OCI-M1 (cell line): ENCODE measurements at regions not wholly inside any gene's neighbourhood (a gene's known extent, or its start where the extent isn't known, plus 50 kb on each side); places are given as distances from the start of the nearest gene placed in this dataset.

Experiments
- DNase-seq: peaks from one replicate; lab custom pipeline; 2025; lab: John Stamatoyannopoulos, UW

DNA sequence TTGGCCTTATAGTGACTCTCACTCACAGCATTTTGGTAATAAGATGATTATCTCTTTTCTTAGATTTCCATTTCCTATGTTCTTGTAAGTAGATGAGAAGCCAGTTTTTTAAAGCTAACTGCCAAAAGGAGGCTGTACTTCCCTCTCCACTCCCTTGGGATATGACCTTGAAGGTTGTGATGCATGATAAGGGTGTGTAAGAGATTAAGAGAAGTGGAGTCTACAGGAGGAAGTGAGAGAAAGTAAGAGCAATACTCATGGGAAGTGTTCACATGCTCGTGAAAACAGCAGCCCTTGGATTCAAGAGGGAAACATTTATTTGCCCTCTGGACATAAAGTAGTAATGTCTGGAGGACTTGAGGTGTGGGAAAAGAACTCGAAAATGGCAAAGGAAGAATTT is 171.5 kb downstream of the EVA1A start:
- peak; percentile 40 for DNase-seq

DNA sequence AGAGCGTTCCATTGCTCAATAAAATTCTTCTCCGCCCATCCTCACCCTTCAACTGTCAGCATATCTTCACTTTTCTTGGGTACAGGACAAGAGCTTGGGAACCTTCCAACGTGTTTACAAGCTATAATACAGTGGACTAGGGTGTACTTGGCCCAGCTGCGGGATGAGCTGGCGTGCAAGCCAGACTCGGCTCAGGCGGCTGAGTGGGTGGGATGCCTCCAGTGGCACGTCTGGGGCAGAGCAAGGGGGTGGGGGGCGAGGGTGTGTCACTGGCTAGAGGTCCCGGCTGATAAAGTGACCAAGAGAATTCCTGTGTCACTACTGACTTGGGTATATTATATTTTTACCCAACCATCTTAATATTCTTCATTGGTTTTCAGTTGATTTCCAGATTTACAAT is 179.7 kb downstream of the EVA1A start:
- no peak for DNase-seq

DNA sequence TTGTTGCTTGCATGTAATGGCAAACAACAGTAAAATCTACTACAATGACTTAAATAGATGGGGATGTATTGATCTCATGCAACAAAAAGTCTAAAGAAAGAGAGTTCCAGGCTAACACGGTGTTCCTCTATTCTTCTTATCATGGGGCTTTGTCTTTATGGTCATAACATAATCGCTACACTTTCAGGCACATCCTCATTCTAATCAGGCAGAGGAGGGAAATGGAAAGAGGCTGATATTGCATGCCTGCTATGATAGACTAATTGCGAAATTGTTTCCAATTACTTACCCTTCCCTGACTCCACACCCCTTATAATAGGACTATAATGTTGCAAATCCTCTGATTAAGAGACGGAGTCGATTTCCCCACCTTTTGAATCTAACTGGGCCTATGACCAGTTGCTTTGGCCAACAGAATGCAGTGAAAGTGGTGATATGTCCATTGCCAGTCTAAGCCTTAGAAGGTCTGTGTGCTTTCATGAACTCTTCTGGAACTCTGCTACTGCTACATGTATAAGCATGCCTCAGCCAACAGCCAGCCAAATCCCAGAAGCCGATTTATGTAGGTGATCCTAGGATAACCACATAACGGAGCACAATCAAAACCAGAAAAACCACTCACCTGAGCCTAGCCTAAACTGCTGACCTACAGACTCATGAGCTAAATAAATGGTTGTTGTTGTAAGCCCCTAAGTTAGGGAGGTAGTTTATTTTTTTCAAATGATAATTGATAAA is 180.3 kb upstream of the TACR1 start:
- peak; percentile 28 for DNase-seq

DNA sequence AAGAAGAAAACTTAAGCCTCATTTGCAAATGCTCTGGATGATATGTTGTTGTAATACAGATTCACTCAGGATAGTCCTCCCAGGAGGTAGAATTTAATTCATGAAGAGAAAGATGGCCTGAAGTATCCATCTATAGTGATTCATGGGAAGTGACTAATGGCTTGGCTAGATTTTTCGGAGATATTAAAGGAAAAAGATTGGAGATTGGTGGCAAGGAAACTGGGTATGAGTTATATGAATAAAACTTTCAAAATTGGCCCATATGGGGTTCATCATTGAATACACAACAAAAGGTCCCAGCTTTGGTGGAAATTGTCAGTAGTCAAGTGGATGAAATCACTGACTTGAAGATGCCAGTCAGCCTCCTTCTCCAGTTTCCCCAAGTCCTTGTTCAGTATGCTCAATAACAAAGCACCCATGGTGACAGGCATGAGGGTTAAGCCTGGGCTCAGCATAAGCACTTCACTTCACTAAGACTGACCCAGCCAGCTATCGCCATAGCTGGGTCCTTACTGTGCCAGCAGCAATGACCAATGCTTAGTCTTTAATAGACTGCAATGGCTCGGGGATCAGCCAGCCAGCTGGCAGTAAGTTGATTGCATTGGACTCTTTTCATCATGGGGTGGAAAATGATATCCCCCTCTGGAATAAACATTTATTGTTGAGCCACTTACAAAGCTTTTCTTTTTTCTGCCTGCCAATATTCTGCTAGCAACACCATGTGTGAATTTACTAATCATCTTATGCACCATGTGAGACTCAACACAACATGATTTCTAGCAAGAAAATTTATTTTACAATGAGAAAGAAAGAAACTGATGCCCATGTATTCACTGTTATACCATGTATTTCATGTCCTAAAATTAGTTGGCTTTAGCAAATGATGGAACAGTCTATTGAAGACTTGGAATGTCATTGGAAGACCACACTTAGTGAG is 176.6 kb upstream of the TACR1 start:
- no peak for DNase-seq

DNA sequence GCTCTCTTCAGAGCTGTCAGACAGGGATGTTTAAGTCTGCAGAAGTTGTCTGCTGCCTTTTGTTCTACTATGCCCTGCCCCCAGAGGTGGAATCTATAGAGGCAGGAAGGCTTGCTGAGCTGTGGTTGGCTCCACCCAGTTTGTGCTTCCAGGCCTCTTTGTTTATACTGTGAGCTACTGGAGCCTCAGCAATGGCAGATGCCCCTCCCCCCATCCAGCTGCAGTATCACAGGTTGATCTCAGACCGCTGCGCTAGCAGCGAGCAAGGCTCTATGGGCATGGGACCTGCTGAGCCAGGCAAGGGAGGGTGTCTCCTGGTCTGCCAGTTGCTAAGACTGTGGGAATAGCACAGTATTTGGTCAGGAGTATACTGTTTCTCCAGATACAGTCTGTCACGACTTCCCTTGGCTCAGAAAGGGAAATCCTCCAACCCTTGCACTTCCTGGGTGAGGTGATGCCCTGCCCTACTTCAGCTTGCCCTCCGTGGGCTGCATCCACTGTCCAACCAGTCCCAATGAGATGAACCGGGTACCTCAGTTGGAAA is 175.2 kb upstream of the TACR1 start:
- peak; percentile 50 for DNase-seq

DNA sequence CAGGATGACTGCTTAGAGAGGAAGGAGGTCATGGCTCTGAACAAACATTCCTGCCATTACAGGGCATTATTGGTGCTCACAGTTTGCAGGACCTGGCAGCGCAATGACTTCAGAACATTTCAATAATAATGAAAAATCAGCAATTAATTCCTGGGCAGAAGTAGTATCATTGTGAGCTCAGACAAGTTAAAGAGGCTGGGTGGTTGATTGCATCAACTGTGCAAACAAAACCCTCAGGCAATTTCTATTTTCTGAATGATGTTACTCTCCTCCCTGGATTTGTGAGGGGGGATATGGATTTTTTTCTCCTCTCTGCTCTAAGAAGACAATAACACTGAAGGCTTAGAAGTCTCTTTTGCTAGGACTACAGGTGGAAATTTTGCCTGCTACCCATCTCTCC is 168.1 kb upstream of the TACR1 start:
- no peak for DNase-seq

DNA sequence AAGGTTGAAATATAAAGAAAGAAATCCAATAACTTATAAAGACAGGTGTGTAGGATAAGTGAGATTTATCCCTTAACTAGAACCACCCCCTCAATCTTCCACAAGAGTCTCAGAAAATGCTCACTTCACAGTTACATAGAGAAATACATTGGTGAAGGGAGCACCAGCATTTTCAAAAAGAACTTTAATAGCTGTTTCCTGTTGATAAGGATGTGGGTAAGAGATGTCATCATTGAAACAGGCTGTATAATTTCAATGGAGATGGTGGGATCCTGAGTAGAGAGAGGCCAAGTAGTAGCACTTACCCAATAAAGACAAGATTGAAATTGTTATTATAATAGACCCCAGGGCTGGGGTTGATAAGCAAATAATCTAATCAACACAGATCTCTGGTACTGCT is 162.2 kb upstream of the TACR1 start:
- peak; percentile 78 for DNase-seq

DNA sequence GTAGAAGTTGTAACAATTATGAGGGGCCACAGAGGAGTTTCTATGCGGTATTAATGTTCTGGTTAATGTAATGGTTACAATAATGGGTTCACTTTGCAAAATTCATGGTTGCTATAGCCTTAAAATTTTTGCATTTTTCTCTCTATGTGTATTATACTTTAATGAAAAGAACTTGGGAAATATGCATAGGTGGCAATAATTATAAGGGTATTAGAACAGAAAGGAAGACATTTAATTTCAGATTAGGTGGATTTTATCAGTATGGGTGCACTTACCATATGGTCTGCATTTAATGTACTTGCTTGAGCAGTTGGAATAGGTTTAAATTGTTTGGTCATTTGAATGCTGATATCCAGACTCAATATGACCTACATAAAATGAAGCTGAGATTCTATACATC is 161.6 kb upstream of the TACR1 start:
- no peak for DNase-seq

DNA sequence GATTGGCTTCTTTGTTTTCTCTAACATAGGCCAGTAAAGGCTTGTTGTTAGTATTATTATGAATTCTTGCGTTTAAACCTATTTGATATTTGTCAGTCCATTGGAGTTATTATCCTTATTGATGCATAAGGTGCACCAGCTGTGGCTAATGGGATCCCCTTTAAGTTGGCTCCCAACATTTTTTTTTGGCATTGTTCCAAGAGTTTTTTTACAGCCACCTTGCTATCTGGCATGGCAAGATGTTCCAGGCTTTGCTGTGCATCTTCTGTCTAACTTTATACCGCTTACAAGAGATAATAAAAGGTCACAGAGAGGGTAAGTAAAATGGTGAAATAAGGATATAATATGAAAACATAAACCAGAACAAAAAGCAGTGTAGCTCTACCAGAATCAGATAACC is 157.5 kb upstream of the TACR1 start:
- no peak for DNase-seq

DNA sequence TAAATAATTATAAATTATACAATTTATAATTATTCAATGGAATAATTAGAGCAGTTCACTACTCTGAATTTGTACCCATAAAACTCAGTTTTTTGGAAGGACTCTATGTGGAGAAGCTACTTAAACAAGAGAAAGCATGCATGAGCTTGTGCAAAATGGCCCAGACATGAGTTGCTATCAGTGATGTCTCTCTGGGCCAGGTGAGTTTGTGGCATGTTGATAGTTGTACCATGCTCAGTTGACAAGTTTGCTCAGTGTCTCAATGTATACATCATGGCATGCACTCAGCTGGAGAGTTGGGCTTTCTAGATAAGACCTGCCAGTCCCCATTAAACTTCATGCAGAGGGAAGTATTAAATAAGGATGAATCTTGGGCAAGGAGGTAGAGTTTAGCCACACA is 153.8 kb upstream of the TACR1 start:
- DNase-seq: no peak

DNA sequence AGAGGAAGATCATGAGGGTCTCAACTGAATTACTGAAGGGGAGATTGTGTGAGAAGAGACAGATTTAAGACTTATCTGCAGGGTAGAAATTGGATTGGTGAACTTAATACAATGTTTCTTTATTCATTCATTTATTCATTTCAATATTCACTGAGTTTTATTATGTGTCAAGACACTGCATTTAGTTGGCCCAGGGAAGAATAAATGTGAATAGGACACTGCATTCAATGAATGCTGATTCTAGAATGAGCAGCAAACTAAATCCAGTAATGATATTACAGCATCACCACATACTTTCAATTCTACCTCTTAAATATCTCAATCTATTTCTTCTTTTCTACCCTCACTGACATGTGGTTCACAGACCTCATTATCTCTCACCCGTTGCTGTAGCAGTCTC is 149.0 kb upstream of the TACR1 start:
- DNase-seq: no peak

DNA sequence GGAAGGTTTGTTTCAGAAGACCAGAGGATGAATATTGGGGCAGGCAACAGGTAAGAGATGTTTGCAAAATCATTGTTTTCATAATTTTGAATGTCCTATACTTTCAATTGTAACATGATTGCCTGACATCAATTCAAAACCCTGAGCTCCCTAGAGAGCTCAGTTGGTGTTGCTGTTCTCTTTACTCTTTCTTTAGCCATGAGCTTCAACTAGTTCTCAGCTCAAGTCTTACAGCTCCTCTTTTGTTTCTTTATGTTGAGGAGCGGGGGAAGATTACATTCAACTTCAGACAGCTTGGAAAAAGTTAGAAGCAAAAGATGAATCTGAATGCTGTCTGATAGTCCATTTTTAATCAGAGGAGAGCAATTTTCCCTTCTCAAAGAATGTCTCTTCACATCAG is 144.8 kb upstream of the TACR1 start:
- DNase-seq: no peak

DNA sequence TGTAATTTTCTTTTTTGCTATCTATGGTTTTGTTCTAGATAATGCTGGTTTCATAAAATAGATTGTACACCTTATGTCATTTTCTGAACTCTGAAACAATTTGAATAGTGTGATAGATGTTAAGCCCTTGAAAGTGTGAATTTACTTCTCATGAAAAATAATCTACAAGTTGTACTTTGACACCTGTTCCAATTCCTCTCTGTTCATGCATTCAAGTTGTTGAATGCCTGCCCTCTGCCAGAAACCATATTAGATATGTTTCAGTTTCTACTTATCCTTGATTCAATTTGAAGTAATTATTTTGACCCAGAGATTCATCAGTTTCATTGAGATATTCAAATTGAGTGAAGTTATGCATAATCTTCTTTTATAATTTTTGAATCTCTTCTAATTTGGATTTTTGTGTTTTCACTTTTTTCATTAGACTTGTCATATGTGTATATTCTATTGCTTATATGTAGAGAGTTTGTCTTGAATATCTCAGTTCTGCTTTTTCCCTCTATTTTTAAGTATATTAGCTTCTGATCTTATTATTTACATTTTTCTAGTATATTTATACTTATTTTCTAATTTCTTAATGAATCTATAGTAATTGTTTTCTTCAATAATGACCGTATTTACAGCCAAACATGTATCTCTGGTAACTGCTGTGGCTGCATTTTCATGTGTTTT is 143.3 kb upstream of the TACR1 start:
- DNase-seq: no peak

DNA sequence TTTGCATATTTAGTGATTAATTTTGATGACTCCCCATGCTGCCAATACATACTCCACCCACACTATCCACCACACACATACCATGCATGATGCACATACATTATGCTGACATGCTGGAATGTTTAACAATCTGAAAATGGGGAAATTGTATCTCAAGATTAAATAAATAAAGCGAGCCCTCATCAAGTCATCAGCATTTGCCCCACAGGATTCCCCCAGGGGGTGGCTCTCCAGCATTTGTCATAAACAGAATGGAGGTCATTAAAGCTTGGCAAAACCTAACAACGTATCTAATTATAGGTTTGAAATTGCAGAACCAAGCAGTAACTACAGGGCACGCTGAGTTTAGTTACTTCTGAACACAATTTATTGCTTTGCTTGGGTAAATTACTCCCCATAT is 141.2 kb upstream of the TACR1 start:
- no peak for DNase-seq

DNA sequence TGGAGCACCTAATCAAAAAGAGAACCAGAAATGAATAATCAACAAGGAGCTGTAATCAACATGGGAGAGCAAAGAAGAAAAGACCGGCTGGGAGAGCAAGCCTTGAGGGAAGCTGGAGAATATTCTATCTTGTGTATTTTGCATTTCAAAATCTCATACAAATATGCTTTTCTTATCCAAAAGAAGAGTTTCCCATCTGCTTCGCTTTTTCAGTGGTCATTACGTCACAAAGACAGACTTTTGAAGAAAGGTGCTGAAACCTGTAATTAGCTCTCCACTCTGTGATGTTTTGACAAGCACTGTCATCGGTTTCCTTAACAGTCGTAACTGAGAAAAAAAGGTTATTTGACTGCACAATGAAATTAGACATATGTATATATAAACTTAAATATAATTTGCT is 139.1 kb upstream of the TACR1 start:
- no peak for DNase-seq

DNA sequence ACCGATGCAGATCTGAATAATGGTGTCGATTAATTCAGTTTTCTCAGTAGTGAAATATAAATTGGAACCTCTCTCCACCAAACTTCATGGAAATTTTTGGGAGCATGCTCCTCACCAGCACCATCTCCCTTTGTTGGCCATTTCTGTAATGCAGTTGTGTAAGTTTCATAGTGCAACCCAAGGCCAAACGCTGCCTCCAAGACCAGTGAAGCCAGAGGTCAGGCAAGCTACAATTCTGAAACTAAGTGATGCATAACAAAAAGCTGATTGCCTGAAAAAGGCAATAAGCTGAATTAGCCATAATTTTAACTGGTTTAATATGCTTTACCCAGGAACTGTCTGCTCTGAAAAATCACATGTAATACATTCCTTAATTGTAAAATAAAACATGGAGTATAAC is 138.3 kb upstream of the TACR1 start:
- DNase-seq: no peak

DNA sequence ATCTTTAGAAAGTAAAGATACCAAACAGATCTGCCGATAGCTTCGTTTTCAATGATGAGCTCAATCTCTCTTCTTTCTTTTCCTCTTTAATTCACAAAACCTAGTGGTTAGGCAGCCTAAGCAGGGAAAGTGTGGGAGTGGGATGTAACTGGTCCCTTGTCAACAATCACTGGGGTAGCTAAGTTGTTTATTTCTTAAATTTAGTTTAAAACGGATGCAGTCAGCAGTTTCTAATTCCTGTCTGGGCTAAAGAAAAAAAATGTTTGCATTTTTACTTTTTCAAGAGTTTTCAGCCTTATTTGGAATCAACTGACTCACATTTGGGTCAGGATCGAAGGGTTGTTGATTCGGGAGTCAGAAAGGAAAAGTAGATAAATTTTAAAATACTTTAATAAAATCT is 137.7 kb upstream of the TACR1 start:
- no peak for DNase-seq

DNA sequence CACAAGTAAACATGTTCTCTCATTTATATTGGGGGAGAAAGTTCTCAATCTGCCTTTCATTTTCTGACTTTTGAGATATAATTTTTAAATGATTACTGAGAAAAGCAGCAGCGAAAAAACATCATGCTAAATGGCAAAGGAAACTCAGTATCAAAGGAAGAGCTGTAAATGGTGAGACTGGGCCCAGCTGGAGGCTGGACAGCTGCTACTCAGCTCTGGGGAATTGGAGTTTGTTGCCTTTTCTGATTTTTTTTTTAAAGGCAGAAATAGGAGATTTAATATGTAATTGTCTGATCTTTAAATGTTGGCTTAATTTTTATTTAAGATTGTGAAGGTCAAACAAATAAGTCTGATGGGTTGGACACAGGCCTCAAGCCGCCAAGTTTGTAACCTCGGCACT is 137.1 kb upstream of the TACR1 start:
- no peak for DNase-seq

DNA sequence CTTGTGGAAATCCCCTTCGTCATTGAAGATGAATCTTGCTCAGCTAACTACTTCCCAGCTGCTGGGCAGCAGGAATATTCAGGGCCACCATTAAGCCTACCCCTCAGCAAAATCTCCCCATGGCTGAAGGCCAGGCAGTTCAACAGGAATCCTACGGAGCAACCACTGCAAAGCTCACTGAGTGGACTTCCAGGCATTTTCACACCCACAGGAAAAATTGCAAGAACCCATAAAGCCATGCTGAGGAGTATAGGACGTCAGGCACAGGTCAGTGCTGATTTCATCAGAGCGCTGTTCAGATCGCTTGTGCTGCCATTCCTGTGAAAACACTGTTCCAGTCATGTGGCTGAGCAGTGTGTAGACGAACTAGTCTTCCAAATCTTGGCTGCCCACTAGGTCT is 134.8 kb upstream of the TACR1 start:
- no peak for DNase-seq

DNA sequence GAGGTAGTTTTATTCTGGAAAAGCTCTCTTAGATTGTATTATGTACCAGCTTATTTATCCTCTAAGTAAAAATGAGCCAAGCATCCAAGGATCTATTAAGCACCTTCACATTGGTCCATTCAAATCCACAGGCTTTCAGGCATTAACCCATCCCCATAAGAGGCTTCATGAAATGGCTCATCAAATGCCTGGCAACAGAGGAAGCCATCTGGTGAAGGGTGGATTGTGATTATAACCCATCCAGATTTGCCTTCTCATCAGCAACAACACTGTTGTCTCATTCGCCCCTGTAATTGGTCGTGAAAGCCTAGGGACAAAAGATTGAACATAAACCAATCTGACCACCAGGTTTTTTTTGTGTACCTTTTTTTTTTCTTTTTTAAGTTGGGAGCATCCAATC is 134.3 kb upstream of the TACR1 start:
- no peak for DNase-seq

DNA sequence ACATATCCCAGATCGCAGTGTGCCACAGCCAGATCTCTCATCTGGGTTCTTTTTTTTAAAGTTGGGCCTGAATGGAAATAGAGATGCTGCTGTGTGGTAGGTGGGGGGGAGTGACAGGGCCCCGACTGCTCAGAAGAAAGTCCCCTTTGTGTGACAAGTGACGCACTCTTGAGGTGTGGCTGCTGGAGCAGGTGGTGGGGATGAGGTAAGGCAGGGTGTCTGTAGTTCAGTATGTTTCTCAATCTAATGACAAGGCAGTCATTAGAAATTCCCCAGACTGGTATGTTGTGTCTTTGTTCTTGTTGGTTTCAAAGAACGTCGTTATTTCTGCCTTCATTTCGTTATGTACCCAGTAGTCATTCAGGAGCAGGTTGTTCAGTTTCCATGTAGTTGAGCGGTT is 128.8 kb upstream of the TACR1 start:
- DNase-seq: no peak

DNA sequence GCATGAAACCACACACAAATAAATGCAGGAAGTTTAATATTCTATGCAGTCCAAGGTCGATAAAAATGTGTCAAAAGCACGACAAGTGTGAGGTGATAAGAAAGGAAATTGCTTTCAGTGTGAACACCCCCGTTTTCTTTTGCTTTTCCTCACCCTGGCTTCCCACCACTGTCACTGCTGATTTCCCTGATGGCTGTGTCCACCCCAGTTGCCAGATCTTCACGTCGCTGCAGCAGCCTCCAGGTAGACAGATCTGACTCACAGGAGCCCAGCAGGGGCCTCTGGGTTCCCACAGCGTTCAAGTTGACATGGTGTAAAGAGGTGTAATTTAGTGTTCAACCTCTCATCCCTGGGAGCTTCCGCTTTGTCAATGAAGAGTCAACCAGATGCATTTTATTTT is 128.0 kb upstream of the TACR1 start:
- no peak for DNase-seq

DNA sequence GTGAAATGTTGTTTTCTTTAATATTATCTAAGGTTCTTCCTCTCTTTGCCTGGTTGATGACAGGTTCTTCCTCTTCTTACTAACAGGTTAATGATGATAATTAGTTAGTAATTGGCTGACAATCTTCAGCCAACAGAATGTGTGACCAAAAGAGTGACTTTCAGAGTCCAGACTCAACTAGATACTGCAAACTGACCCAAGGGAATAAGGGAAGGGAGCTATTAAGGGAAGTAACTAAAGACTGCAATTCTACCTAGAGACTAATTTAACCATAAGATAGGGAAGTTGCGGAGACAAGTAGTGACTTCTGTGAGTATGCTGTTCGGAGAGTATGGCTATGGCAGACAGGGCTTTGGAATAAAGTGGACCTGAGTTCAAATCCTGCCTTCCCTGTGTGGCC is 127.3 kb upstream of the TACR1 start:
- no peak for DNase-seq
